Stimulated activated CD8-positive, alpha-beta memory T cell treated with anti-CD3 and anti-CD28 coated beads, Interleukin-12 subunit alpha, Interleukin-12 subunit beta, amount 100 ng/mL, for 24 hours (primary cell): ENCODE measurements at regions not wholly inside any gene's neighbourhood (a gene's known extent, or its start where the extent isn't known, plus 50 kb on each side); places are given as distances from the start of the nearest gene placed in this dataset.

Source experiments
- DNase-seq: peaks from one replicate; pipeline ENCODE4 v3.0.0-alpha.2; 2020; ENCODE audit errors: extremely low read depth

DNA sequence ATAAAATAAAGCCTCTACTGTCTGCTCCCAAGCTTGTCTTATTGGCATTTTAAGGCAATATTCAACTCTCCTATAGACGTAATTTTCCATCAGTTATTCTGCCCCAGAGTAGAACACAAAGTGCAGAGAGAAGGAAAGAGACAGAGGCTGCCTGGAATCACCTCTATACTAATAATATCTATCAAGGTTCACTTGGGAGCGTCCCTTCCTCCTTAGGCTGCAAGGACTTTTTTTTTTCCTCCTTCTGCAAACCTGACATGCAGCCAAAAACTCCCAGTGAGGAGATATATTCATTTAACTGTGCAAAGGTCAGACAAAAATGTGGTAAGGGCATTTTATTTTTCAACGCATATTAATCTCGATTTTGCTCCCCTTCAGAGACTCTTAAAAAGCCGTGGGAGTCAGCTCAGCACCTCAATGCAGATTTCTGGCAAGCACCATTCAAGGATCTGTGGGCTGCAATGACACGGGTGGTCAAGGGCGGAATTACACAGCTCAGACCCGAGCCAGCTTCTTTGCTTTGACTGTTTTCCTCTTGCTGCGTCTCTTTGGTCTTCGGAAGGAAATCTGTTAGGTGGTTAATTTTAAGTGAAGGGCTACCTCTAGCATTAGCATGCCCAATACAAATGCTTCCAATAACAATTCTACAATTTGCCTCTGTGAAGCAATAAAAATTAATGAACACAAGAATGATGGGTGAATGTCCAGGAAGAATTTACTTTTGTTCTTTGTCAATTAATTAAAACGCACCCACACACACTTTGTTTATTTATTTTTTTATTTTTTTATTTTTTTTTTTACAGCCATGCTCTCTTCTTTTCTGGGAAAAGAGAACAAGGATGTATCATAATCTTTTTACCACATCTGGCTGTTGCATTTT is 587.7 kb upstream of the GRAMD2B start:
- no peak for DNase-seq

DNA sequence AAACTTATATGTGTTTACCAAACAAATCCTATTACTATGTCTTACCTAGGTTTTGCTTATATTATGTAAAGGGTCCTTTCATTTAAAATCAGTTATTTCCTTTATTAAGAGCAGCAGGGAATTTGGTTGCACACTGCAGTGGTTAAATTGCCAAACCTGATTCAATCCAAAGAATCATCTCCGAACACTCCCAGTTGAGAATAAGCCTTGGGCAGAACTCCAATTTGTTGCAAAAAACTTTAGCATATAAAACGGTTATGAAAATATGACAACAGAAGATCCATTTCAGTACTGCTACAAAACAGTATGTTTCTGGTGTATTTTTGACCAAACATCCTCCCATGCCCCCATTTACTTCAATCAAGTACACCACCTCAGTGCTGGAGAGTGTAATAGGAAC is 587.0 kb upstream of the GRAMD2B start:
- no peak for DNase-seq

DNA sequence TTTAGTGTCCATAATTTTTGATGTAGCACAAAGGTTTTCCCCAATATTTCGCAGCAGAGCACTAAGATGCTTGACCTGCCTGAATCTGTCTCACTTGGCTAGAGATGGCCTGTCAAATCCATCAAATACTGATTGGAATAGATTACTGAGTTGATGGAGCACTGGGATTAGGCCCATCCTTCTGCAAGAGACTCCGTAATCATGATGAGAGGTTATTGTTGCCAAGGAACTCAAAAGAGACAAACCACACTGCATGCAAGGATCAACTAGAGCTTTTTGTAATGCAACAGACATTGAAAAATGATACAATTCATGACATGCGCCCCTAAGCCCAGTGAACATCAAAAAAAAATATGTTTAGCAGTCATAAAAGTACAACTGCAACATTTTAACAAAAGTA is 585.3 kb upstream of the GRAMD2B start:
- no peak for DNase-seq

DNA sequence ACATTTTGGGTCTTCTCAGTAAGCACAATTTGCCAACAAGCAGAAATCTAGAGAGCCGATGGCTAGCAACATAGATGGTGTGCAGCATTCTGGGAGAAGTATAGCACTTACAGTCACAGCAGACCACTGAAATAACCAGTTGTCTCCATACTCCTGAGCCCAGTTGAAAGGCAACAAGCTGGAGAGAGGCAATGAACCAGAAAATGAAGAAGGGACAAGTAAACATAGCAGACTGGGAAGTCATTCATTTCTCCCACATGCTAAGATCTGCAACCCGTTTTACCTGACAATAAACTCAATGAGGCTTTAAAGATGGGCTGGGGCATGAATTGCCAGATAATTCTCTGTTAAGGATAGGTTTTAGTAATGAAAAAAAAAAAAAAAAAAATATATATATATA is 575.6 kb upstream of the GRAMD2B start:
- DNase-seq = no peak

DNA sequence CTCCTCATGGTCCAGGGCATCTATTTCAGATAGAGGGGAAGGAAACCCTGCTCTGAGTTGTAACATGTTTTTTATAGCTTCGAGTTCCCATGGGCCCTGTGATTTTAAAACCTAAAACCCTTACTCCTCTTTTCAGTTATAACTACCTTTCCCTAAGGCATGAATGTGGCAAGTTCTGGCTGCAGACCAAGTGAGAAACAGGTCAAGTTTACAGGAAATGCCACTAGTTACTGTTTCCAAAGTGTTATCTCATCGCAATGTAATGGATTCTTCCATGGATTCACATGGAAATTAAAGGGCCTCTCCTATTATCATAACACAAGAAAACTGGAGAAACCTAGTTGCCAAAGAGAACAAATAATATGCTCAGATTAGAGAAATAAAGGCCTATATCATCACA is 574.5 kb upstream of the GRAMD2B start:
- DNase-seq = no peak

DNA sequence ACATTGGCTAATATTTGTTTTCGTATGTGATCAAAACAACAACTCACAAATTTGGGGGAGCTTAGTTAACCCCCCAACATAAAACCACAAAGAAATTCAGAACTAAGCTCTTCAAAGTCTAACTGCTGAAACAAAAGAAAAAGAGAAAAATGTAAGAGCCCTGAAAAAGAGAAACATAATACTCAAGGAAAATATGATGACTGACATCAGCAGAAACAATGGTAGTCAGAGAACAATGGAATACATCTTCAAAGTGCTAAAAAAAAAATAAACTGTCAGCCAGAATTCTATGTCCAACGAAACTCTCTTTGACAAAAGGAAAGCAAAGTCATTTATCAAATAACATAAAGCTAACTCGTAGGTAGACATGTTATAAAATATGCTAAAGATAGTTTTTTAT is 566.3 kb upstream of the GRAMD2B start:
- DNase-seq = no peak

DNA sequence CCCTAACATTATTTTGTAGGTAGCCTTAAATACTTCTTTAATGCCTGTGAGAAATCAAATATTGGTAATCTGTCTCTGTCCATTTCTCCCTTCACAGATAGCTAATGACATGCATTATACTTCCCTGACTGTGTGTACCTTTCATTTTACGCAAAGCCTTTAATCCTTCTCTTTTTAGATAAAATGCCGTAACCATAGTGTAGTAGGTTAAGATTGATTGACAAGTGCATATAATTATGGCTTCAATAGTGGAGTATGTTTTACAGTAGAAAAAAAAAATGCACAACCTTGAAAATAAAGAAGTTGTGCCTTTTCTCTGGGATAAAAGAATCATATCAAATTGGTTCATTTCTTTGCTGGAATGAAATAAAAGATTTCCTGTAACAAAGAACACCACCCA is 559.6 kb upstream of the GRAMD2B start:
- DNase-seq = no peak

DNA sequence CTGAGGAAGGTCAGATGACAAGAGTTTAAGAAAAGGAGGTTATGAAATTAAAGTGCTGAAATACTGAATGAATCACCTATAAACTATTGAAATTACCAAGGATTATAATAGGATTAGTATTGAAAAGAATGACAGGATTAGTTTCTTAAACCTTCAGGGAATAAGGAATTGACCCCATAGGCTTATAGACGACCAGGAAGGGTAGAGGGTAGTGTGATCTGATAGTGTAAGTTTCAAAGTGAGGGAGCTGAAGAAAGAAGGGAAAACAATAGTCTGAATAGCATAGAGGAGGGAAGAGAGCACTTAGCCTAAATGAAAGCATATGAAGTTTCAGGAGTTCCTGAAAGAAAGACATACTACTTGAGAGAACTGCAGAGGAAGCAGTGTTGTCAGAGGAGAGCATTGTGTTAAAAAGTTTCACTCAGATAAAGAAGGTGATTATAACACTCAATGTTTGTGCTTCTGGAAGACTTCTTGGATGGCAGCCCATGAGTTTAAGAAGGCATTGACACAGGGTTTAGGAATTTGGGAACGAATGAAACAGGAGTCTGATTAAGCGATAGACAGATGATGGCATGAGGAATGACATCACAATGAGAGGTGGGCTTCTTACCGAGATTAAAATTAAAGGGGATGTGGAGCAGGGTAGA is 557.9 kb upstream of the GRAMD2B start:
- DNase-seq = no peak

DNA sequence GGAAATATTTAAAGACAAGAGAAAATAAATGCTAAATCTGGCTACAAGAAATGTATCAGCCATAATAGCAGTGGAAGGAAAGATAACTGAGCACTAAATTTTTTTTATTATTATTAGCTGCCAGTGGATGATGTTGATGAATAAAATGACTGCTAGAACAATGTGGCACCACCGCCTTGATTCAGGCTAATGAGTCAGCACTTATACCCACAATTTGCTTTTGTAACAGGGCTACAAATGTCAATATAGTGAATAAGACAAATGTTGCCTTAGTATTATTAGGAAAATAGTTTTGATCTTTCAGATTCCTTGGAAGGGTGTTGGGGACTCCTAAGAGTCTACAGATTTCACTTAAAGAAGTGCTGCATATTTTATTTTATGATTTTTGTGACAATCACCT is 555.2 kb upstream of the GRAMD2B start:
- DNase-seq = no peak

DNA sequence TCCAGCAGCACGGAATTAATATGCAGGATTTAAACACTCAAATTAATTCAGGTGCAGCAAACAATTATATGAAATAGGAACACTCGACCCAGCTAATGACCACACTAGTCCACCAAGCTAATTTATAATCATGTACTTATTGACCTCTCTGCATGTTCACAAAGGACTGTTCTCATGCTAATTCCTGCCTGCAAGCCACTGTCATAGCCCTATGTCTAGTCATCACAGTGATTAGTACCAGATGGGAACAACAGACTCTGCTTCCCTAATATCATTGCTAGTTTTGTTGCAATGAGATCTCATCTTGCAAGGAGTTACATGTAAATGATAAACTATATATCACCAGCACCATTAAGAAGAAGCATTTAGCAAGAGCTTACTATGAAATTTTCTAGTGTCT is 553.0 kb upstream of the GRAMD2B start:
- no peak for DNase-seq

DNA sequence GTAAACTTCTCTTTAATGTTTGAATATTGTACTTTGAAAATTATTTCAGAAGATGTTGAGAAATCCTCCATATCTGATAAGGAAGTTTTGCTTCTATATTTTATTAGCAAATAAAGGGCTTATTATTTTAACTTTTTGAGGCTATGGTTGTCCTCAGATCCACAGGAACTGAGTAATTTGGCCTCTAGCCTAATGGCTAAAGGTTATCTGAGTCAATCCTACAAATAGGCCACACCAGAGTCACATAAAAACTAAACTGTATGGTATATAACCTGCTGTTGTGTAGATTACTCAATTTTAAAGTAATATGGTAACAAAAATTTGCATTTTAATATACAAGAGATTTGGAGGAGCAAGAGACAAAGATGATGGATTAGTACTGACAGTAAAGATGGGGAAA is 549.2 kb upstream of the GRAMD2B start:
- no peak for DNase-seq

DNA sequence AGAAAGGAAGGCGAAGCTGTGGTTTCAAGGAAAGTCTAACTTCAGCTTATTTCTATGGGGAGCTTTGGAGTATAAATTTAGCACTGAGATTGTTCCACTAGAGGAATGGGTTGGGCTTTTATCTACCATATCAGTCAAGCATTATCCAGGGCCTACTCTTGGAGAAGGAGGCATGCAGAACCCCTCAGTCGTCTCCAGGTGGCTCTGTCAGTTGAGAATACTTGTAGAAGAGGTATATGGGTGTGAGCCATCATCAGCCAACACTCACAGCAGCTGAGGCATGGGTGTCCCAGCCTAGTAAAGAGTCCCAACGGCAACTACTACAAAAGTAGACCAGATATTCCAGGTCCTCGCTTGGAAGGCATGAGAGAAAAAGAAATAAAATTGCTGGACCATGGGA is 548.5 kb upstream of the GRAMD2B start:
- DNase-seq = no peak

DNA sequence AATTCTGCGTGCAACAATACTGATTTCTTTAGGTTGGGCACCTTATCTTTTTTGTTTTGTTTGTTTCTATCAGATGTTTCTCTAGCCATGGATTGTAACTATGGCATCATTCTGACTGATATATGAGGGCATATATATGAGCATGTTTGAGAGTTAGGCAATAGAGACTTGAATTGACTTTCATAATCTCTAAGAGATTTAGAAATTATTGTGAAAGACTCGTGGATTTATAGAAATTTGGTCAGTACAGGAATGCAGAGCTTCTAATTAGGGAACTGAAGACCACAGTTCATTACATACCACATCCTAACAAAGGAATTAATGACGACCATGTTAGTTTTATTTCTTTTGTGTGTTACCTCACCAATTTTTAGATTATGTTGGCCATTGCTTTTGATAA is 546.0 kb upstream of the GRAMD2B start:
- no peak for DNase-seq

DNA sequence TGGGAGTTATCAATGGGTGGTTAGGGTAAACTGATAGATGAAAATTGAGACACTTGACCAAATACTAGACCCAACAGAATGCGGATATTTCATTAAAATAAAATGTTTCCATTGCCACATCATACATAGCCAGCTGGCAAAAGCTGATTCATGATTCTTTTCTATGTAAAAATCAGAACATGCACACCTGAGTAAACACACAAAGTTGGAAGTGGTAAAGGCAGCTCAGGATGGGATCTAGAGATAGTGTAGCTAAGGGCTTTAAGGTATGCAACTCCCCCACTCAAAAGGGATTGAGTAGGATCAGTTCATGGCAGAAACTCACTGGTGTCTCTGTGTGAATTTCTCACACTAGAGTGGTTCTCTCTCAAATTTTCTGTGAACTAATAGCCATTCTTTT is 541.1 kb upstream of the GRAMD2B start:
- DNase-seq = no peak

DNA sequence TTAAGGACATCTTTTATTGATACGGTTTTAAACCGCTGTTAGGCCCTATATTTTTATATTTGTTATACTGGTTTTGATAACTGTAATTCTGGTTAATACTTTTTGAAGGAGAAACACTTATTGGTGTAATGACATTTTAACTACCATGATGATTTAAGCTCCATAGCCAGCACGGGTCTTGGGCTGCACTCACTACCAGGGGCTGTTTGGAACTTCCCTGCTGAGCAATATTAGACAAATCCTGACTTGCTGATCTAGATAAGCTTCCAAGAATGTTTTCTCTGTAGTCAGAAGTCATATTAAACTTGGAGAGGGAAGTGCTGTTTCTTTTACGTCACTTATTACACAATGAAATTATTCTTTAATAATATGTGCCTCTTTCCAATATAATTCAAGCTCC is 540.0 kb upstream of the GRAMD2B start:
- no peak for DNase-seq

DNA sequence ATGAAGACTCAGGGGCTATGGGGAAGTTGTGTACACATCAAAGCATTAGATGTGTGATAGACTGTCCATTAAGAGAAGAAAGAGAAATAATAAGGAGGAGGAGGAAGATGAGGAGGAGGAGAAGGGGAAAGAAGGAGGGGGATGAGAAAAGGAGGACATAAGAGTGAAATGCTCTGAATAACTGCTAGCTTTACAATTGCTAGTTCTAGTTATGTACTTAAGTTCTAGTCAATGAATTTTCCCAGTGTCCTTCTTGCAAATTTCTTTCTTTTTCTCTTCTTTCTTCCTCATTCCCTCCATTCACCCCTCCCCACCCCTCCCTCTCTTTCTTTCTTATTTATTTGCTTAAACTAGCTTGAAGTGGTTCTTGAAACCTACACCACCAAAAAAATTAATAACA is 534.9 kb upstream of the GRAMD2B start:
- DNase-seq = no peak

DNA sequence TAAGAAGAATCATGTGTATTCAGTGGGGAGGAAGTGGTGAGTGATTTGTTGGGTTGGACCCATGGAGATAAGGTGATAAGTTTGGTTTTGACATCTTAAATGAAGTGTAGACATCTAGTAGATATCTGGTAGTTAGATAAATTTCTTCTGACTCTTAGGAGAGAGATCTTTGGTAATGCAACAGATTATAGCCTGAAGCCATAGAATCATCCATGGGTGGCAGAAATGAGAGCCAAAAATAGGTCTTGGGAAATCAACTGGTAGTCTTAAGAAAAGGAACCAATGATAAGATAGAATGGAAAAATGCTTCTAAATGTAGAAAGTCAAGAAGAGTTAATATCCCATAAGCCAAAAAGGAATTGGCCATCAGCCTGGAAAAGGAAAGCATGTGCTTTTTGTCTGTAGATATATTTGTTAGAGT is 532.7 kb upstream of the GRAMD2B start:
- DNase-seq = no peak

DNA sequence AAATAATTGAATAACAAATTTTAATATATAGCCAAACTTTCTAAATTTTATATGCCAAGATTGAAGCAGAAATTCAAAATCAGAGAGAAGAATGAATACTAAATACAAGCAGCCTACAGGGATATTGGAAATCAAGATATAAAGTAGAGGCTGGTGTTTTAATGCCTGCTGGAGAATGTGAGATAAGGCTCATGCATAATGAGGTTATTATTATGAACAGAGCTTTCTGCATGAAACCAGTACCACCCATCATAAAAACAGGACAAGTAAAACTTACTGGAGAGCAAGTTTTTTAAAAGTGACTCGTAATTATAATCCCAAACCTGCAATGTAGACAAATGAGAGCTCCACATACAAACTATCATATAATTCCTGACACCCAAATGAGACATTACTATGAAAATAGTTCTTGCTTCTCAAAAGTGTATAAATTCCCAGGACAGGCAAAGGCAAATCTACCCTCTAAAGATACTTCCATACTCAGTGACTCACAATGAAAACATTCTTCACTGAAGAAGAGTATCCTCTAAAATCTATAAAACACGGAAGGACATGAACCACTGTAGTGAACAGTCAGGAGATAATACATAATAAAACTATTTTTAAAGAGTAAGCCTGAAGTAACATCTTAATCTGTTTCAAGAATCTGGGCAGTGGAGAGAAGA is 532.0 kb upstream of the GRAMD2B start:
- no peak for DNase-seq

DNA sequence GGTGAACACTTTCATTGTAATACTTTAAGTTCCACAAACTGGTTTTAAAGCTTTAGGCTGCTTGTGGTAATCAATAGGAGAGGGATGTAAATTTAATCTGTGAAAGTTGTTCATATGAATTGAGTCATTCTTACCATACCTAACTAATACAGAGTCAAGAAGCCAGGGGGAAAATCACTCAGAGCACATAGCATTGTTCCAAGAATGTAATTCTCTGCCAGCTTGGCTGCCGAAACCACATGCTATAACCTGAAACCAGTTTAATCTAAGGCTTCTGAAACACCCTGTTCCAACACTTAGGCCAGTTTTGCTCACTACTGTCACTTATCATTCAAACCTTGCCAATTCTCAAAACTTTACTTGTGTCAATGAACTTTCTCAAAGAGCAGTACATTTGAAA is 528.8 kb upstream of the GRAMD2B start:
- no peak for DNase-seq

DNA sequence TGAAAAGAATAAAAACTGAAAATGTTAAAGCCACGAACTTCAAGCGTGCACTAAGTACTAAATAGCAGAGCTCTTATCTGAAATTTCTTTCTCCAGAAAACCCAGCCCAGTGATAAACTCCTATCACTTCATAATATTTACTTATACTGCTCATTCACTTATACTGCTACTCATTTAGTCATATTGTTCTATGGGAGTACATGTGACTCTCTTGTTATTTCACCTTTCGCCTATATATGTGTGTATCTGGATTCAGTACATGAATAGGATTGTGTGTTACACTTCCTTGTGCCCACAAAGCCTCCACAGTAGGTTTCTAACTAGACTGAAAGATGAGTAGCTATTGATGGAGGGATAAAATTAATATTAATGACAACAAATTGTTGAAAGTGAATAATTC is 526.8 kb upstream of the GRAMD2B start:
- no peak for DNase-seq

DNA sequence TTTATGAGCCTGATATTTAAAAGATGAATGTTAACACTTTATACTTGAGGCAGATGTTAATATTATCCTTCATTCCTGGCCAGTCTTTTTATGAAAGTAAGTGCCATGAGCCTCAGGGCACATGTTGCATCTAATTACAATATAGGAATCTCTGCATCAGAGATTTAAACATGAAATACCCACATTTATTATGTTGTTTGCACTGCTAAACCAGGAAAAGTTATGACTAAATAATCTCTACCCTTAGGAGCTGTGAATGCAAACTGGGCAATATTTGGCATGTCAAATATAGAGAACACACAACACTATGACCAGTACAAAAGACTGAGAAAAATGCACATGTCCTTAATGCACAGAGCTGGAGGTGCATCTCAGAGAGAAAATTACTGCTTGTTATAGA is 526.1 kb upstream of the GRAMD2B start:
- no peak for DNase-seq

DNA sequence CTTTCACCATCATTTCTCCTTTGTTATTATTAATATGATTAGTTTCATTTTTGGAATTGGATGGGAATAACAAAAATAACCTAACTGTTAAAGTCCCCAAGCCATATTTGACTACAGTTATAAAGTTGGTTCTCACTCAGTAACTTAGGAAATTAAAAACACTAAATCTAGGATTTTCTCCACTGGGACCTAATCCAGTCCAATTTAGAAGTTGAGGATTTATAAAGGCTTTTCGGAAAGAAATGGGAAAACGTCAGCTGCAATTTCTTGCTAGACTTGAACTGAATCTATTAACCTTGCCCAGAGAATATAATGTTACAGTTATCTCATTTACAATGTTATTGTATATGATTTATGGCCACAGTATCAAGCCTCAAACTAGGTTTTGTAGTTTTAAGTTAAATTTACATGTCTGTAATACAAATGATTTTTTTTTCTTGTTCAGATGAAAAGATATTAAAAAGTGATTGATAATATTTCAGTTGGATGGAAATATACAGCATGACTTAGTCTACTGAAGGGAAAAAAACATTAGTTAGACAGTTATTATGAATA is 524.3 kb upstream of the GRAMD2B start:
- no peak for DNase-seq

DNA sequence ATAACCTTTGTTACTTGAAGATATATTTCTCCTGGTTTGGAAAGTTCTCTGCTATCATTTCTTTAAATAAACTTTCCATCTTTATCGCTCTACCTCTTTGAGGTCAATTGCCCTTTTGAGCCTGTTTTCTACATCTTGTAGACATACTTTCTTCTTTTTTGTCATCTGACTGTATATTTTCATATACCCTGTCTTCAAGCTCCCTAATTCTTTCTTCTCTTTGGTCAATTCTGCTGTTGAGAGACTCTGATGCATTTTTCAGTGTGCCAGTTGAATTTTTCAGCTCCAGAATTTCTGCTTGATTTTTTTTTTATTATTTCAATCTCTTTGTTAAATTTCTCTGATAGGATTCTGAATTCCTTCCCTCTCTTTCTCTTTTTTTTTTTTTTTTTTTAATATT is 511.2 kb upstream of the GRAMD2B start:
- DNase-seq = no peak
